ENCODE measurements at regions not wholly inside any gene's neighbourhood (a gene's known extent, or its start where the extent isn't known, plus 50 kb on each side); places are given as distances from the start of the nearest gene placed in this dataset.
"Not testable (repeated sequence)": the region's sequence is repeated elsewhere in the genome, so short reads cannot be mapped to it uniquely, and the experiment has no call there.

DNA sequence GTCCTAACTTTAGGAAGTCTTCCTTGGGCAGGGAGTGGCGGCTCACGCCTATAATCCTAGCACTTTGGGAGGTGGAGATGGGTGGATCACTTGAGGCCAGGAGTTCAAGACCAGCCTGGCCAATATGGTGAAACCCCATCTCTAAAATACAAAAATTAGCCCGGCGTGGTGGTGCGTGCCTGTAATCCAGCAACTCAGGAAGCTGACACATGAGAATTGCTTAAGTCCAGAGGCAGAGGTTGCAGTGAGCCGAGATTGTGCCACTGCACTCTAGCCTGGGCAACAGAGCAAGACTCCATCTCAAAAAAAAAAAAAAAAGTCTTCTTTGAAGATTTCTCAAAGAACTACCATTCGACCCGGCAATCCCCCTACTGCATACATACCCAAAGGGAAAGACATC, 50.0 kb upstream of the GPCPD1 start:
- TF ChIP-seq, protein P1, sequence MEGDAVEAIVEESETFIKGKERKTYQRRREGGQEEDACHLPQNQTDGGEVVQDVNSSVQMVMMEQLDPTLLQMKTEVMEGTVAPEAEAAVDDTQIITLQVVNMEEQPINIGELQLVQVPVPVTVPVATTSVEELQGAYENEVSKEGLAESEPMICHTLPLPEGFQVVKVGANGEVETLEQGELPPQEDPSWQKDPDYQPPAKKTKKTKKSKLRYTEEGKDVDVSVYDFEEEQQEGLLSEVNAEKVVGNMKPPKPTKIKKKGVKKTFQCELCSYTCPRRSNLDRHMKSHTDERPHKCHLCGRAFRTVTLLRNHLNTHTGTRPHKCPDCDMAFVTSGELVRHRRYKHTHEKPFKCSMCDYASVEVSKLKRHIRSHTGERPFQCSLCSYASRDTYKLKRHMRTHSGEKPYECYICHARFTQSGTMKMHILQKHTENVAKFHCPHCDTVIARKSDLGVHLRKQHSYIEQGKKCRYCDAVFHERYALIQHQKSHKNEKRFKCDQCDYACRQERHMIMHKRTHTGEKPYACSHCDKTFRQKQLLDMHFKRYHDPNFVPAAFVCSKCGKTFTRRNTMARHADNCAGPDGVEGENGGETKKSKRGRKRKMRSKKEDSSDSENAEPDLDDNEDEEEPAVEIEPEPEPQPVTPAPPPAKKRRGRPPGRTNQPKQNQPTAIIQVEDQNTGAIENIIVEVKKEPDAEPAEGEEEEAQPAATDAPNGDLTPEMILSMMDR (IDR thresholded peaks at IDR 0.05; ENCODE audit: low read depth, low read length): not testable (repeated sequence)
- not testable (repeated sequence) for TF ChIP-seq EZH2phosphoT487 (IDR thresholded peaks at IDR 0.05; ENCODE audit: low read depth)

All from OCI-LY3 (cell line).